Endothelial cell of umbilical vein (primary cell): ENCODE measurements at regions not wholly inside any gene's neighbourhood (a gene's known extent, or its start where the extent isn't known, plus 50 kb on each side); places are given as distances from the start of the nearest gene placed in this dataset.

Experiments used
- BruUV-seq: library from RNA; stranded (reverse); fragments of 400-500 nt; replicated peaks from 2 replicates; lab custom pipeline; 2021; lab: Mats Ljungman, UMichigan
- CTCF ChIA-PET: fragments of 300-600, 350-600 bp; sonication (Branson Sonifier 250); formaldehyde crosslinking; loops from one replicate; lab custom pipeline; 2021; ENCODE audit warnings: antibody characterized with exemption, inconsistent platforms; lab: Charles Lee
- POLR2A ChIA-PET: fragments of 300-600, 350-600 bp; sonication (Branson Sonifier 250); formaldehyde crosslinking; loops from one replicate; lab custom pipeline; 2021; ENCODE audit warnings: antibody characterized with exemption, inconsistent platforms; lab: Charles Lee
- DNase-seq: peaks from one replicate; pipeline ENCODE4 v3.0.0-alpha.2; 2011; ENCODE audit warnings: low read depth, low spot score
- FAIRE-seq: peaks from 2 replicates; lab custom pipeline; 2011; peaks lifted over from hg19 to GRCh38; lab: Jason Lieb, UNC
- H2AFZ ChIP-seq: 2 replicates; pipeline ENCODE4 v1.6.0; 2012; ENCODE audit warnings: low read depth, low read length, control low read depth, inconsistent platforms
- H3K27ac ChIP-seq: 2 replicates; pipeline ENCODE4 v1.5.1; 2011; ENCODE audit warnings: low read depth, mild to moderate bottlenecking, control low read depth, low read length, moderate library complexity; ENCODE audit not compliant: insufficient read depth
- H3K27me3 ChIP-seq, 2 experiments: 2 replicates each; pipeline versions ENCODE4 v1.6.0 to v1.6.1; 2011; ENCODE audit warnings: low read length in 2 of 2, mixed read lengths in 1 of 2; ENCODE audit not compliant: control insufficient read depth in 2 of 2, insufficient read depth in 2 of 2
- H3K36me3 ChIP-seq, 2 experiments: 2 replicates in 1 of 2; 3 replicates in 1 of 2; pipeline ENCODE4 v1.5.1; 2011; ENCODE audit warnings: low read length in 2 of 2, mild to moderate bottlenecking in 1 of 2, moderate library complexity in 1 of 2; ENCODE audit not compliant: control insufficient read depth in 2 of 2, insufficient read depth in 2 of 2; ENCODE audit errors: extremely low read depth in 1 of 2
- H3K4me1 ChIP-seq: 3 replicates; pipeline ENCODE4 v1.5.1; 2011; ENCODE audit warnings: mild to moderate bottlenecking, low read length; ENCODE audit not compliant: control insufficient read depth, insufficient read depth; ENCODE audit errors: extremely low read depth
- H3K4me2 ChIP-seq: 2 replicates; pipeline ENCODE4 v1.6.1; 2011; ENCODE audit warnings: low read length, control low read depth, mixed read lengths; ENCODE audit not compliant: insufficient read depth
- H3K4me3 ChIP-seq, 3 experiments: fragments of 200-600 bp in 1 of 3; sonication (generic), shearing (Covaris generic) in 1 of 3; replicated peaks in 1 of 3; 2 replicates each; pipeline ENCODE4 v1.5.1; 2011 to 2016; ENCODE audit warnings: control low read depth in 3 of 3, low read length in 3 of 3, mild to moderate bottlenecking in 2 of 3, inconsistent platforms in 1 of 3, low read depth in 1 of 3, moderate library complexity in 1 of 3; ENCODE audit not compliant: insufficient read depth in 1 of 3
- H3K79me2 ChIP-seq: 2 replicates; pipeline ENCODE4 v1.6.0; 2012; ENCODE audit warnings: low read length, inconsistent platforms; ENCODE audit not compliant: control insufficient read depth, insufficient read depth
- H3K9ac ChIP-seq: replicated peaks from 2 replicates; pipeline ENCODE3; 2011; ENCODE audit warnings: low read length, control low read depth; ENCODE audit not compliant: insufficient read depth; ENCODE audit errors: extremely low read depth
- H3K9me1 ChIP-seq: replicated peaks from 3 replicates; pipeline ENCODE4 v1.6.0; 2011; ENCODE audit warnings: mild to moderate bottlenecking, low read length; ENCODE audit not compliant: control insufficient read depth, insufficient read depth; ENCODE audit errors: extremely low read depth
- H3K9me3 ChIP-seq: replicated peaks from 2 replicates; pipeline ENCODE4 v1.5.1; 2012; ENCODE audit warnings: low read length, inconsistent platforms; ENCODE audit not compliant: control insufficient read depth, insufficient read depth
- H4K20me1 ChIP-seq: replicated peaks from 2 replicates; pipeline ENCODE3; 2011; ENCODE audit warnings: mild to moderate bottlenecking, low read length; ENCODE audit not compliant: control insufficient read depth, insufficient read depth; ENCODE audit errors: extremely low read depth
- EZH2 ChIP-seq: IDR thresholded peaks from 2 replicates; pipeline ENCODE4 v1.6.1; 2012; ENCODE audit warnings: borderline replicate concordance, low read depth, mild to moderate bottlenecking, moderate library complexity, low read length, inconsistent platforms; ENCODE audit not compliant: severe bottlenecking
- FOS ChIP-seq: IDR thresholded peaks from 2 replicates; pipeline ENCODE4 v1.6.1; 2011; ENCODE audit warnings: mild to moderate bottlenecking, low read length, moderate library complexity, borderline replicate concordance; ENCODE audit not compliant: insufficient read depth
- GATA2 ChIP-seq: IDR thresholded peaks from 2 replicates; pipeline ENCODE4 v1.7.0; 2011; ENCODE audit warnings: low read depth, mild to moderate bottlenecking, moderate library complexity, mixed read lengths, low read length; ENCODE audit not compliant: insufficient read length, insufficient read depth
- JUN ChIP-seq: IDR thresholded peaks from 2 replicates; pipeline ENCODE4 v1.6.1; 2011; ENCODE audit warnings: borderline replicate concordance, low read depth; ENCODE audit not compliant: insufficient read length, insufficient read depth
- MYC ChIP-seq: IDR thresholded peaks from one replicate; pipeline ENCODE4 v1.6.1; 2011; ENCODE audit warnings: mild to moderate bottlenecking, low read depth, low read length
- POLR2A ChIP-seq: IDR thresholded peaks from 2 replicates; pipeline ENCODE4 v1.6.1; 2012; ENCODE audit warnings: low read depth, mild to moderate bottlenecking, control low read depth, low read length
- POLR2AphosphoS5 ChIP-seq: IDR thresholded peaks from 2 replicates; pipeline ENCODE4 v1.6.1; 2012; ENCODE audit warnings: low read depth, mild to moderate bottlenecking, control low read depth, low read length, moderate library complexity; ENCODE audit not compliant: insufficient read depth
- dilution Hi-C: fragments of 300-500 bp; cut with MboI; formaldehyde crosslinking; loops from one replicate; pipeline ENCODE4 v1.15.0; 2019; ENCODE audit warnings: low sequenced_read_pairs; ENCODE audit not compliant: extremely low pct_ligation_motif_present
- intact Hi-C: fragments of 100-400 bp; cut with micrococcal nuclease; formaldehyde crosslinking; loops from one replicate; pipeline ENCODE4 v1.10.0; 2022
- TF ChIP-seq, protein P1 (sequence below), 2 donors: IDR thresholded peaks; 1 replicate in 1 of 2; 2 replicates in 1 of 2; pipeline ENCODE4 v1.5.1; 2011; ENCODE audit warnings: low read length in 2 of 2, mild to moderate bottlenecking in 2 of 2, moderate library complexity in 2 of 2, control low read depth in 1 of 2, inconsistent platforms in 1 of 2, low read depth in 1 of 2; ENCODE audit not compliant: insufficient read depth in 1 of 2; ENCODE audit errors: extremely low read depth in 1 of 2
- TF ChIP-seq, protein P2 (sequence below): IDR thresholded peaks from 2 replicates; pipeline ENCODE4 v1.6.1; 2011; ENCODE audit not compliant: insufficient read depth, insufficient read length

DNA sequence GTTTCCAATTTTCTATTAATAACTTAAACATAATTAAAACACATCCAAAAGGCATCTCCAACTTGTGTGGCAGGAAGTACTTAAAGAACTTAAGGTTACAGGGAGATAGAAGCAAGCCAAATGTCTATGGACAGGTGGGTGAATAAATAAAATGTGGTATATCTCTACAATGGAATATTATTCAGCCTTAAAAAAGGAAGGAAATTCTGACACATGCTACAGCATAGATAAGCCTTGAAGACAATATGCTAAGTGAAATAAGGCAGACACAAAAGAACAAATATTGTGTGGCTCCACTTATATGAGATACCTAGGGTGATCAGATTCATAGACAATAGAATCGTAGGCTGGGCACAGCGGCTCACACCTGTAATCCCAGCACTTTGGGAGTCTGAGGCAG, 109.6 kb downstream of the WT1 start:
- Histone ChIP-seq H3K4me1 (no peaks in the 10 kb centered on the region), H3K9me3 (no peaks in the 10 kb centered on the region), H3K27ac (no peak overlapping the region), H3K36me3 (no peaks in the 10 kb centered on the region), H3K79me2 (no peaks in the 10 kb centered on the region), H3K4me3 (no peak overlapping the region), H2AFZ (no peak overlapping the region), H3K9ac (no peak overlapping the region), H3K4me2 (no peak overlapping the region), H4K20me1 (no peaks in the 10 kb centered on the region), H3K9me1 (no peaks in the 10 kb centered on the region), H3K27me3 (peaks cover 0 to 2% of the 10 kb centered on the region in 2 experiments)
- POLR2A ChIA-PET, result no interaction called here
- dilution Hi-C loops, result no loop called here
- CTCF ChIA-PET, result interaction anchor here (1.3 to 4.9 kb wide), 4 partner anchors 8 to 466 kb away, joined by 4 to 60 read pairs (median 34); no protein-coding TSS in a partner anchor
- BruUV-seq, result no TSS peak
- DNase-seq (no peak), FAIRE-seq (no peak)
- TF ChIP-seq EZH2 (no peak), MYC (no peak), GATA2 (no peak), POLR2A (no peak), POLR2AphosphoS5 (no peak), FOS (no peak), JUN (no peak)
- TF ChIP-seq, protein P1, sequence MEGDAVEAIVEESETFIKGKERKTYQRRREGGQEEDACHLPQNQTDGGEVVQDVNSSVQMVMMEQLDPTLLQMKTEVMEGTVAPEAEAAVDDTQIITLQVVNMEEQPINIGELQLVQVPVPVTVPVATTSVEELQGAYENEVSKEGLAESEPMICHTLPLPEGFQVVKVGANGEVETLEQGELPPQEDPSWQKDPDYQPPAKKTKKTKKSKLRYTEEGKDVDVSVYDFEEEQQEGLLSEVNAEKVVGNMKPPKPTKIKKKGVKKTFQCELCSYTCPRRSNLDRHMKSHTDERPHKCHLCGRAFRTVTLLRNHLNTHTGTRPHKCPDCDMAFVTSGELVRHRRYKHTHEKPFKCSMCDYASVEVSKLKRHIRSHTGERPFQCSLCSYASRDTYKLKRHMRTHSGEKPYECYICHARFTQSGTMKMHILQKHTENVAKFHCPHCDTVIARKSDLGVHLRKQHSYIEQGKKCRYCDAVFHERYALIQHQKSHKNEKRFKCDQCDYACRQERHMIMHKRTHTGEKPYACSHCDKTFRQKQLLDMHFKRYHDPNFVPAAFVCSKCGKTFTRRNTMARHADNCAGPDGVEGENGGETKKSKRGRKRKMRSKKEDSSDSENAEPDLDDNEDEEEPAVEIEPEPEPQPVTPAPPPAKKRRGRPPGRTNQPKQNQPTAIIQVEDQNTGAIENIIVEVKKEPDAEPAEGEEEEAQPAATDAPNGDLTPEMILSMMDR (IDR thresholded peaks at IDR 0.05; ENCODE audit: extremely low read depth in 1 of 2, insufficient read depth in 1 of 2, low read depth in 1 of 2, low read length in 2 of 2), result no peak
- TF ChIP-seq, protein P2, sequence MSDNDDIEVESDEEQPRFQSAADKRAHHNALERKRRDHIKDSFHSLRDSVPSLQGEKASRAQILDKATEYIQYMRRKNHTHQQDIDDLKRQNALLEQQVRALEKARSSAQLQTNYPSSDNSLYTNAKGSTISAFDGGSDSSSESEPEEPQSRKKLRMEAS, result no peak
- intact Hi-C loops, result no loop called here
